Cardiac fibroblast (primary cell): ENCODE measurements at regions not wholly inside any gene's neighbourhood (a gene's known extent, or its start where the extent isn't known, plus 50 kb on each side); places are given as distances from the start of the nearest gene placed in this dataset.
A peak's percentile ranks its signal among the peaks of the same experiment; 100 is the strongest.

Source experiments
- DNase-seq, 2 donors: peaks; one replicate each; pipeline versions ENCODE4 v3.0.0 to v3.0.0-alpha.2; 2010; ENCODE audit warnings: low read depth in 2 of 2
- H3K4me3 ChIP-seq, 2 donors: replicated peaks in 1 of 2; 1 replicate in 1 of 2; 2 replicates in 1 of 2; pipeline ENCODE4 v1.5.1; 2011; ENCODE audit warnings: low read depth in 2 of 2, low read length in 2 of 2, mild to moderate bottlenecking in 2 of 2, moderate library complexity in 1 of 2
- TF ChIP-seq, protein P1 (sequence below): IDR thresholded peaks from one replicate; pipeline ENCODE4 v1.5.1; 2011; ENCODE audit warnings: low read depth, mild to moderate bottlenecking, low read length, inconsistent platforms

DNA sequence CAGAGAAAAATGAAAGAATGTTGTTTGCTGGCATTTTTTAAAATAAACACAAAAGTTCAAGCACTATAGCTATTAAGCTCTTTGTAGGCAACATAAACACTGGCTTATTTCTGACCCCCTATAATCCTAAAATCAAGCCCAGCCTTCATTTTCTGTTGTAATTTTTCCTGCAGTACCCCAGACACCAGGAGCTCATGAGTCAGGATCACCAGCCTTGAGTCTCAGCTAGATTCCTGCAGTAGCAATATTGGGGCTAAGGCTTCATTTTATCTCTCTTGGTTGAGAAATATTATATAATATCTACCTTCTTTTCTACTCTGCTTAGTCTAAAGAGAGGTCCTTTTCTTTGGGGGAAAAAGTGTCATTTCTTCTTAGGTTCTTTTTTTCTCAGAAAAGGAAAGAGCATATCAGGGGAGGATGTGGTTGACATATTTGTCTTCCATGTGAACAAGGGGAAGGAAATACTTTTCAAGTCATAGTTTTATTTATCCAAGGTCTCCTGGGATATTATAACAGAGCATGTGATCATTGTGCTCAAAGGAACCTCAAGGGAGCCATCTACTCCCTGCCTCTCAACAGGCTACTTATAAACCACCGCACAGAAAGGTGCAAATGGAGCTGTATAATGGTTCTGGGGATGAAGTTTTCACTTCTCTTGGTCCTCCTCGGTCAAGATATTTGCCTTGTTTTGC, 678.3 kb upstream of the NR3C2 start:
- TF ChIP-seq, protein P1, sequence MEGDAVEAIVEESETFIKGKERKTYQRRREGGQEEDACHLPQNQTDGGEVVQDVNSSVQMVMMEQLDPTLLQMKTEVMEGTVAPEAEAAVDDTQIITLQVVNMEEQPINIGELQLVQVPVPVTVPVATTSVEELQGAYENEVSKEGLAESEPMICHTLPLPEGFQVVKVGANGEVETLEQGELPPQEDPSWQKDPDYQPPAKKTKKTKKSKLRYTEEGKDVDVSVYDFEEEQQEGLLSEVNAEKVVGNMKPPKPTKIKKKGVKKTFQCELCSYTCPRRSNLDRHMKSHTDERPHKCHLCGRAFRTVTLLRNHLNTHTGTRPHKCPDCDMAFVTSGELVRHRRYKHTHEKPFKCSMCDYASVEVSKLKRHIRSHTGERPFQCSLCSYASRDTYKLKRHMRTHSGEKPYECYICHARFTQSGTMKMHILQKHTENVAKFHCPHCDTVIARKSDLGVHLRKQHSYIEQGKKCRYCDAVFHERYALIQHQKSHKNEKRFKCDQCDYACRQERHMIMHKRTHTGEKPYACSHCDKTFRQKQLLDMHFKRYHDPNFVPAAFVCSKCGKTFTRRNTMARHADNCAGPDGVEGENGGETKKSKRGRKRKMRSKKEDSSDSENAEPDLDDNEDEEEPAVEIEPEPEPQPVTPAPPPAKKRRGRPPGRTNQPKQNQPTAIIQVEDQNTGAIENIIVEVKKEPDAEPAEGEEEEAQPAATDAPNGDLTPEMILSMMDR = no peak
- H3K4me3 ChIP-seq = no peak overlapping the region
- peak; percentile 40 to 84 for DNase-seq

DNA sequence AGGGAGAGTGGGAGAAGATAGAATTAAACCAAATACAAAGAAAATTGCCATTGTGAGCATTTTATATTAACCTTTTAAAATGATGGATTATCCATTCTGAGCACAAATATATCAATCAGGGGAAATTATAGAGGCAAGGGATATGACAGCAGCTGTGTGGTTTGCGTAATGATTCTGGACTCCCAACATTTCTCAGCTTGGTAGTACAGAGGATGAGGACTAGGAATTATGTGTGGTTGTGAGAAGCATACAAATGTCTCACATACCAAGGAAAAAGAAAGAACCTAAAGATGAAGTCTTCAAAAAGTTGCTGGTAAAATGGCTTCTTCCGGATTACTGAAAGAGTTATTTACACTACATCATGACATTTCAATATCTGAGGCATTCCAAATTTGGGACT, 674.6 kb upstream of the NR3C2 start:
- no peak for DNase-seq
- H3K4me3 ChIP-seq = no peak overlapping the region
- TF ChIP-seq, protein P1 = no peak

DNA sequence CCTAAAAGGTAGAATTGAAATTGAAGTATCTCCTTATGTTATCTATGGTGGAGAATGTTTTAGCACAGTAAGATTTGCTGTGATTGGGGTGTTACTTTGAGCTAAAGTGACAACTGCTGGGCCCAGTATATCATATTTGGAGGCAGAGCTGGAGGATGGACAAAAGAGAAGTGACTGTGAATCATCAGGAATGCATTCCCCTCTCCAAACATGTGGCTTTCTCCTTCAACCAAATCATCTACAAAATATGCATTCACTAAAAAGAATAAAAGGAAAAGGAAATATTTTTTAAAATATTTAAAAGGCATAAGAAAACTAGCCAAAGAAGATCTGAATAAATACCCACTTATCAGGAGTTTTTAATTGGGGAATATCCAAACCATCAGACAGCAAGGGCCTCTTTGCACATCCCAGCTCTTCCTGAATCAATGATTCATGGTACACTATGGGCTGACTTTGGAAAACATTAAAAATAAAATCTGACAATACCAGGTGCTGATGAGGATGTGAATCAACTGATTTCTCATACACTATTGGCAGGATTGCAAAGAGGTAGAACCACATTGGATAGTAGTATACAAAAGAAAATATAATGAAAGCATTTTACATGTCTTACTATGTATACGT, 671.7 kb upstream of the NR3C2 start:
- TF ChIP-seq, protein P1 = no peak
- H3K4me3 ChIP-seq = no peak overlapping the region
- DNase-seq = peak; percentile 31 to 73

DNA sequence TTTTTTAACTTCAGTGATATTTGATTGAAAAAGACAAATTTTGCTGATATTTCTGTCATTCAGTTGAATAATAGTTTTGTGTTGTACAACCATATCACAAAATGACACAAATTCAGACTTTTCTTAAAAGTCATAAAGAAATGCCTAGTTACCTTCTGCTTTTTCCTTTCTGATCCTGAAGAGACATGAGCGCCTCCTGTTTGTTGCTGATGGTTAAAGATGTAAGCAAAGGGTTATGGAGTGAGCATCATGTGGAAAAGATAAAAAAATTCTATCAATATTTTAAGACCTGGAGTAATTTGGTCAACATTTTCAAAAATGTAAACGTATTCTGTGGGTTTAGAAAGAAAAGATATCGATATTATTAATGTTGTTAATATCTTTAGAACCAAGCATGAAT, 669.9 kb upstream of the NR3C2 start:
- H3K4me3 ChIP-seq = no peak overlapping the region
- no peak for DNase-seq
- TF ChIP-seq, protein P1 = no peak

DNA sequence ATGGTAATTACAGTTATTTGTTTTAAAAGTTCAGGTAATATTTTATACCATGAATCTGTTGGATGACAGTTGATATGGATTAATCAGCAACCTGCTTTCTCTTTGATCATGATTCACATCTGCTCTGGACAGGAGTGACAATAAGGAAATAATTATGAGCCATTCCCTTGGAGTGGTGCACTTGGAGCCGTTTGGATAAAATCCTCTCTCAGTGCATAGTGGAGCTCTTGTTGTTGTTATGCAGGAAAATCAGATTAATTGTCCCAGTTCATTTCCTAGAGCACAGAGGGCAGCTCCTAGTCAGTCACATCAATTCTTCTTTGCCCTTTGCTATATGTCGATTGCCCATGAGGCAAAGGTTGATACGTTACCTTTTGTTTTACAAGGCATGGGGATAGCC, 668.3 kb upstream of the NR3C2 start:
- H3K4me3 ChIP-seq = no peak overlapping the region
- TF ChIP-seq, protein P1 = no peak
- DNase-seq = no peak

DNA sequence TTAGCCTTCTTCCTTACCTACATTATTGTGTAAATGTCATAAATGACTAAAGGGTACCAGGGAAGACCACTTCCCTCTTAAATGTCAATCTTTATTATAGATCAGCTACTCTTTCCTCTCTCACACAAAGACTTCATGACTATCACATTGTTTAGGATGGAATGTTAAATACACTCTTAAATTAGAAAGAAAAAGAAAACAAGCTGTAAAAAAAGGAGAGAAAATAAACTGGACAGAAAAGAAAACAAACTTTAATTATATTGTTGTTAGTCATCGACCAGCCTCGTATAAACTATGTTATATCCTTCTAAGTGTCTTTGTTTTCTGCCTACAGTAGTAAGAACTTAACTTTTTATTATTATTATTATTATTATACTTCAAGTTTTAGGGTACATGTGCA, 666.4 kb upstream of the NR3C2 start:
- TF ChIP-seq, protein P1 = no peak
- peak in 1 of 2 donors; percentile 24 for DNase-seq
- H3K4me3 ChIP-seq = no peak overlapping the region
